Stomach (tissue), 4 donors: ENCODE measurements at regions not wholly inside any gene's neighbourhood (a gene's known extent, or its start where the extent isn't known, plus 50 kb on each side); places are given as distances from the start of the nearest gene placed in this dataset.

Experiments used
- CTCF ChIP-seq, 7 experiments: fragments of 450-650 bp in 4 of 7; fragments of 200-600 bp in 3 of 7; sonication (generic) in 3 of 7; IDR thresholded peaks; one replicate each; pipeline ENCODE4 v1.5.1; 2016 to 2019; ENCODE audit warnings: antibody characterized with exemption in 7 of 7, control low read depth in 2 of 7, mild to moderate bottlenecking in 1 of 7
- POLR2AphosphoS5 ChIP-seq, 3 donors: sonication (generic); formaldehyde crosslinking; IDR thresholded peaks; one replicate each; pipeline ENCODE4 v1.6.1; 2016; ENCODE audit warnings: antibody characterized with exemption in 3 of 3

DNA sequence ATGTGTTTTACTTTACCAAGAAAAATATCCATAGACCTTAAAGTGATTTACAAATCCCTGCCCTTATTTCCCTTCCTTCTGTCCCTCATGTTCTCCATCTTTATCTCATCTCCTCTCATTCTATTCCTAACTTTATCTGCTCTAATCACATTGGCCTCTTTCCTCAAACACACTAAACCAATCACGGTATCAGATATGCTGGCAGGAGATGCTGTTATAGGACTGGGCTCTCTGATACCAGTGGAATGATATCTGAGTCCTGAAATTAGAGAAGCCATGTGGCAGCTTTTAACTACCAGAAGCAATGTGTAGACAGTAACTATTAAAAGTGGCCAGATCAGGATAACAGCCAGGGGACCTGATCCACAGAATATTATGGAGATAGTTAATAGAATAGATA lies 49.9 kb upstream of the GIMD1 start:
- TF ChIP-seq POLR2AphosphoS5 (IDR thresholded peaks at IDR 0.05) (no peak), CTCF (IDR thresholded peaks at IDR 0.05) (no peak)
